SK-N-SH (cell line): ENCODE measurements at regions not wholly inside any gene's neighbourhood (a gene's known extent, or its start where the extent isn't known, plus 50 kb on each side); places are given as distances from the start of the nearest gene placed in this dataset.

Experiments
- CTCF ChIA-PET: fragments of 300-600, 350-600 bp; formaldehyde crosslinking; extraction: SDS; loops from one replicate; lab custom pipeline; 2021; lab: Yijun Ruan, JAX
- POLR2A ChIA-PET: fragments of 350-600 bp; sonication (Branson Sonifier 250); formaldehyde crosslinking; extraction: SDS; loops from one replicate; lab custom pipeline; 2020; ENCODE audit warnings: antibody characterized with exemption, inconsistent platforms; lab: Yijun Ruan, JAX
- DNase-seq: peaks from one replicate; pipeline ENCODE4 v3.0.0; 2012
- H2AFZ ChIP-seq: fragments of 200-600 bp; sonication (generic); 2 replicates; pipeline ENCODE4 v1.8.1; 2016; ENCODE audit warnings: antibody characterized with exemption, mild to moderate bottlenecking, low read depth
- H3F3A ChIP-seq: fragments of 200-600 bp; sonication (generic); replicated peaks from 2 replicates; pipeline ENCODE3; 2016; ENCODE audit warnings: antibody characterized with exemption, mild to moderate bottlenecking; ENCODE audit not compliant: insufficient read depth
- H3K27ac ChIP-seq, 2 experiments: fragments of 200-500 bp in 1 of 2; fragments of 200-600 bp in 1 of 2; sonication (Bioruptor generic) in 1 of 2; sonication (generic), shearing (Covaris generic) in 1 of 2; 2 replicates each; pipeline versions ENCODE4 v1.5.1 to v1.6.1; 2014 to 2016; ENCODE audit warnings: low read depth in 2 of 2, inconsistent platforms in 1 of 2, low read length in 1 of 2, mild to moderate bottlenecking in 1 of 2, mixed read lengths in 1 of 2
- H3K27me3 ChIP-seq: fragments of 200-600 bp; sonication (generic), shearing (Covaris generic); 2 replicates; pipeline ENCODE4 v1.6.1; 2016; ENCODE audit warnings: mixed run types; ENCODE audit not compliant: insufficient read depth
- H3K36me3 ChIP-seq, 2 experiments: fragments of 200-500 bp in 1 of 2; fragments of 200-600 bp in 1 of 2; sonication (Bioruptor generic) in 1 of 2; sonication (generic) in 1 of 2; replicated peaks in 1 of 2; 2 replicates each; pipeline versions ENCODE3 to v1.5.1; 2014 to 2016; ENCODE audit warnings: low read length in 1 of 2, mild to moderate bottlenecking in 1 of 2; ENCODE audit not compliant: insufficient read depth in 2 of 2, control insufficient read depth in 1 of 2
- H3K4me1 ChIP-seq, 2 experiments: fragments of 200-500 bp in 1 of 2; fragments of 200-600 bp in 1 of 2; sonication (Bioruptor generic) in 1 of 2; sonication (generic), shearing (Covaris generic) in 1 of 2; 2 replicates each; pipeline versions ENCODE4 v1.5.1 to v1.6.1; 2014 to 2016; ENCODE audit warnings: low read depth in 1 of 2, low read length in 1 of 2, mixed run types in 1 of 2; ENCODE audit not compliant: insufficient read depth in 2 of 2, control insufficient read depth in 1 of 2
- H3K4me2 ChIP-seq: fragments of 200-600 bp; sonication (generic), shearing (Covaris generic); 2 replicates; pipeline ENCODE4 v1.6.1; 2017; ENCODE audit warnings: mixed run types
- H3K4me3 ChIP-seq, 2 experiments: fragments of 200-500 bp in 1 of 2; fragments of 200-600 bp in 1 of 2; sonication (Bioruptor generic) in 1 of 2; sonication (generic), shearing (Covaris generic) in 1 of 2; 2 replicates each; pipeline versions ENCODE4 v1.5.1 to v1.8.1; 2014 to 2016; ENCODE audit warnings: low read depth in 2 of 2, inconsistent platforms in 1 of 2, low read length in 1 of 2, mild to moderate bottlenecking in 1 of 2, mixed read lengths in 1 of 2, moderate library complexity in 1 of 2
- H3K79me2 ChIP-seq: fragments of 200-600 bp; sonication (generic); 2 replicates; pipeline ENCODE4 v1.8.1; 2017; ENCODE audit warnings: mild to moderate bottlenecking; ENCODE audit not compliant: insufficient read depth
- H3K9ac ChIP-seq: fragments of 200-600 bp; sonication (generic); 2 replicates; pipeline ENCODE4 v1.6.1; 2017; ENCODE audit warnings: mixed run types
- H3K9me2 ChIP-seq: fragments of 200-600 bp; sonication (generic); 2 replicates; pipeline ENCODE4 v1.6.1; 2017; ENCODE audit warnings: mixed run types
- H3K9me3 ChIP-seq: fragments of 200-600 bp; sonication (generic); 2 replicates; pipeline ENCODE4 v1.6.1; 2017; ENCODE audit warnings: mixed run types, mild to moderate bottlenecking, moderate library complexity
- H4K20me1 ChIP-seq: fragments of 200-600 bp; sonication (generic); 2 replicates; pipeline ENCODE4 v1.6.1; 2017; ENCODE audit warnings: mild to moderate bottlenecking, mixed run types; ENCODE audit not compliant: insufficient read depth
- CHD2 ChIP-seq: fragments of 150-350 bp; IDR thresholded peaks from 2 replicates; pipeline ENCODE4 v1.6.1; 2018; ENCODE audit warnings: low read length; ENCODE audit not compliant: partially characterized antibody
- EP300 ChIP-seq, 2 experiments: IDR thresholded peaks; 2 replicates each; pipeline versions ENCODE4 v1.4.0 to v1.6.1; 2012; ENCODE audit warnings: borderline replicate concordance in 1 of 2, low read depth in 1 of 2, low read length in 1 of 2
- FOSL2 ChIP-seq: IDR thresholded peaks from 2 replicates; pipeline ENCODE4 v1.4.0; 2012; ENCODE audit warnings: low read depth, mild to moderate bottlenecking, moderate library complexity, borderline replicate concordance
- FOXM1 ChIP-seq: IDR thresholded peaks from 2 replicates; pipeline ENCODE4 v1.4.0; 2012; ENCODE audit warnings: low read depth, mild to moderate bottlenecking
- GABPA ChIP-seq: IDR thresholded peaks from 2 replicates; pipeline ENCODE4 v1.4.0; 2012; ENCODE audit warnings: low read depth, mild to moderate bottlenecking
- GATA2 ChIP-seq: sonication (generic); formaldehyde crosslinking; IDR thresholded peaks from 2 replicates; pipeline ENCODE4 v1.5.0; 2020; ENCODE audit warnings: mild to moderate bottlenecking, missing genetic modification reagents
- MEF2A ChIP-seq: IDR thresholded peaks from 2 replicates; pipeline ENCODE4 v1.4.0; 2012; ENCODE audit warnings: low read depth, borderline replicate concordance
- MXI1 ChIP-seq: IDR thresholded peaks from 2 replicates; pipeline ENCODE4 v1.6.1; 2012; ENCODE audit warnings: mild to moderate bottlenecking, low read depth, low read length, improper control_type of control experiment
- RAD21 ChIP-seq: IDR thresholded peaks from 2 replicates; pipeline ENCODE4 v1.6.1; 2012; ENCODE audit warnings: mild to moderate bottlenecking, low read length
- RXRA ChIP-seq: IDR thresholded peaks from 2 replicates; pipeline ENCODE4 v1.4.0; 2012; ENCODE audit warnings: low read depth, mild to moderate bottlenecking, borderline replicate concordance
- SIN3A ChIP-seq: IDR thresholded peaks from 2 replicates; pipeline ENCODE4 v1.6.1; 2012; ENCODE audit warnings: low read depth, mild to moderate bottlenecking, low read length, moderate library complexity, borderline replicate concordance
- SMC3 ChIP-seq: IDR thresholded peaks from 2 replicates; pipeline ENCODE4 v1.6.1; 2012; ENCODE audit warnings: low read depth, low read length, improper control_type of control experiment
- TEAD4 ChIP-seq: IDR thresholded peaks from 2 replicates; pipeline ENCODE4 v1.4.0; 2012; ENCODE audit warnings: mild to moderate bottlenecking, borderline replicate concordance; ENCODE audit not compliant: insufficient read depth
- WGBS: methylation state at CpG from one replicate; pipeline ENCODE4 v1.1.6; 2017; ENCODE audit warnings: low lambda C conversion rate; 5-methylcytosine and 5-hydroxymethylcytosine counted together
- TF ChIP-seq, protein P1 (sequence below): IDR thresholded peaks from 2 replicates; pipeline ENCODE4 v1.4.0; 2012; ENCODE audit warnings: low read depth, borderline replicate concordance
- TF ChIP-seq, protein P2 (sequence below): IDR thresholded peaks from 2 replicates; pipeline ENCODE4; 2012
- TF ChIP-seq, protein P3 (sequence below): fragments of 200-600 bp; sonication (generic); IDR thresholded peaks from 2 replicates; pipeline ENCODE4 v1.6.1; 2017; ENCODE audit warnings: antibody characterized with exemption, mild to moderate bottlenecking, moderate library complexity
- TF ChIP-seq, protein P4 (sequence below): IDR thresholded peaks from 2 replicates; pipeline ENCODE4 v1.6.1; 2012; ENCODE audit warnings: mild to moderate bottlenecking, low read depth, low read length, moderate library complexity
- TF ChIP-seq, protein P5 (sequence below): IDR thresholded peaks from 2 replicates; pipeline ENCODE4 v1.4.0; 2012; ENCODE audit warnings: low read depth

DNA sequence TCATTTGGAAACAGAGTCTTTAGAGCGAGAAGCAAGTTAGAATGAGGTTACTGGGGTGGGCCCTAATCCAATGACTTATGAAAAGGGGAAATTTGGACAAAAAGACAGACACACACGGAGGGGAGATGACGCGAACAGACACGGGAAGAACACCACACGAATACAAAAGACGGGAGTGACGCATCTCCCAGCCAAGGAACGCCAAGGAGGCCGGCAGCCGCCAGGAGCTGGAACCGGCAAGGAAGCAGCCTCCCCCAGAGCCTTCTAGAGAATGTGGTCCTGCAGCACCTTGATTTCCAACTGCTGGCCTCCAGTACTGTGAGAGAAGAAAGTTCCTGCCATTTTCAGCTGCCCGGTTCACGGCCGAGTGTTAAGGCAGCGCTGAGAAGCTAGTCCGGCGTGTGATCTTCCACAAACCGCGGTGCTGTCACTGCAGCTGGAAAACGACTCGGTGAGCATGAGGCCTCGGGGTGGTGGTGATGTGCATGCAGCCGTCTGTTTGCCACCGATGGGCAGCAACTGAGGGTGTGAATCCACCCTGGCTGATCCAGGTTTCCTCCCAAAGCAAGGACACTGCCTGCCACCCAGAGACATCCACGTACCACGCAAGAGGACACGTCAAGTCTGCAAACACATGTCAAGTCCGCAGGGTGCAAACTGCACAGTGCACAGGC lies 124.5 kb downstream of the NCOR2 start:
- Histone ChIP-seq H2AFZ (no peak overlapping the region), H4K20me1 (0 out of 2 replicates have a peak, but pooled peaks cover 3% of the 10 kb centered on the region), H3K4me2 (no peak overlapping the region), H3K27me3 (no peaks in the 10 kb centered on the region), H3F3A (peaks cover 38% of the 10 kb centered on the region), H3K9me2 (no peaks in the 10 kb centered on the region), H3K79me2 (peaks cover 46% of the 10 kb centered on the region), H3K36me3 (peaks cover 16 to 22% of the 10 kb centered on the region in 2 experiments)
- CTCF ChIA-PET: interaction anchor here (0.8 kb wide), 1 partner anchor 73 kb away, joined by 3 read pairs; no protein-coding TSS in a partner anchor
- no peak for TF ChIP-seq GABPA
- no peak for TF ChIP-seq SMC3
- TF ChIP-seq, protein P1, sequence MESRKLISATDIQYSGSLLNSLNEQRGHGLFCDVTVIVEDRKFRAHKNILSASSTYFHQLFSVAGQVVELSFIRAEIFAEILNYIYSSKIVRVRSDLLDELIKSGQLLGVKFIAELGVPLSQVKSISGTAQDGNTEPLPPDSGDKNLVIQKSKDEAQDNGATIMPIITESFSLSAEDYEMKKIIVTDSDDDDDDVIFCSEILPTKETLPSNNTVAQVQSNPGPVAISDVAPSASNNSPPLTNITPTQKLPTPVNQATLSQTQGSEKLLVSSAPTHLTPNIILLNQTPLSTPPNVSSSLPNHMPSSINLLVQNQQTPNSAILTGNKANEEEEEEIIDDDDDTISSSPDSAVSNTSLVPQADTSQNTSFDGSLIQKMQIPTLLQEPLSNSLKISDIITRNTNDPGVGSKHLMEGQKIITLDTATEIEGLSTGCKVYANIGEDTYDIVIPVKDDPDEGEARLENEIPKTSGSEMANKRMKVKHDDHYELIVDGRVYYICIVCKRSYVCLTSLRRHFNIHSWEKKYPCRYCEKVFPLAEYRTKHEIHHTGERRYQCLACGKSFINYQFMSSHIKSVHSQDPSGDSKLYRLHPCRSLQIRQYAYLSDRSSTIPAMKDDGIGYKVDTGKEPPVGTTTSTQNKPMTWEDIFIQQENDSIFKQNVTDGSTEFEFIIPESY: no peak
- no peak for TF ChIP-seq TEAD4
- TF ChIP-seq, protein P2, sequence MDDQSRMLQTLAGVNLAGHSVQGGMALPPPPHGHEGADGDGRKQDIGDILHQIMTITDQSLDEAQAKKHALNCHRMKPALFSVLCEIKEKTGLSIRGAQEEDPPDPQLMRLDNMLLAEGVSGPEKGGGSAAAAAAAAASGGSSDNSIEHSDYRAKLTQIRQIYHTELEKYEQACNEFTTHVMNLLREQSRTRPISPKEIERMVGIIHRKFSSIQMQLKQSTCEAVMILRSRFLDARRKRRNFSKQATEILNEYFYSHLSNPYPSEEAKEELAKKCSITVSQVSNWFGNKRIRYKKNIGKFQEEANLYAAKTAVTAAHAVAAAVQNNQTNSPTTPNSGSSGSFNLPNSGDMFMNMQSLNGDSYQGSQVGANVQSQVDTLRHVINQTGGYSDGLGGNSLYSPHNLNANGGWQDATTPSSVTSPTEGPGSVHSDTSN: no peak
- TF ChIP-seq SIN3A: no peak
- TF ChIP-seq FOXM1: no peak
- TF ChIP-seq EP300 (IDR thresholded peaks at IDR 0.05; ENCODE audit: borderline replicate concordance in 1 of 2, low read depth in 1 of 2, low read length in 1 of 2): no peak
- TF ChIP-seq GATA2 (CRISPR knock-in tag): no peak
- no peak for TF ChIP-seq MXI1
- TF ChIP-seq, protein P3, sequence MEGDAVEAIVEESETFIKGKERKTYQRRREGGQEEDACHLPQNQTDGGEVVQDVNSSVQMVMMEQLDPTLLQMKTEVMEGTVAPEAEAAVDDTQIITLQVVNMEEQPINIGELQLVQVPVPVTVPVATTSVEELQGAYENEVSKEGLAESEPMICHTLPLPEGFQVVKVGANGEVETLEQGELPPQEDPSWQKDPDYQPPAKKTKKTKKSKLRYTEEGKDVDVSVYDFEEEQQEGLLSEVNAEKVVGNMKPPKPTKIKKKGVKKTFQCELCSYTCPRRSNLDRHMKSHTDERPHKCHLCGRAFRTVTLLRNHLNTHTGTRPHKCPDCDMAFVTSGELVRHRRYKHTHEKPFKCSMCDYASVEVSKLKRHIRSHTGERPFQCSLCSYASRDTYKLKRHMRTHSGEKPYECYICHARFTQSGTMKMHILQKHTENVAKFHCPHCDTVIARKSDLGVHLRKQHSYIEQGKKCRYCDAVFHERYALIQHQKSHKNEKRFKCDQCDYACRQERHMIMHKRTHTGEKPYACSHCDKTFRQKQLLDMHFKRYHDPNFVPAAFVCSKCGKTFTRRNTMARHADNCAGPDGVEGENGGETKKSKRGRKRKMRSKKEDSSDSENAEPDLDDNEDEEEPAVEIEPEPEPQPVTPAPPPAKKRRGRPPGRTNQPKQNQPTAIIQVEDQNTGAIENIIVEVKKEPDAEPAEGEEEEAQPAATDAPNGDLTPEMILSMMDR: no peak
- no peak for TF ChIP-seq RXRA
- TF ChIP-seq MEF2A: no peak
- TF ChIP-seq, protein P4, sequence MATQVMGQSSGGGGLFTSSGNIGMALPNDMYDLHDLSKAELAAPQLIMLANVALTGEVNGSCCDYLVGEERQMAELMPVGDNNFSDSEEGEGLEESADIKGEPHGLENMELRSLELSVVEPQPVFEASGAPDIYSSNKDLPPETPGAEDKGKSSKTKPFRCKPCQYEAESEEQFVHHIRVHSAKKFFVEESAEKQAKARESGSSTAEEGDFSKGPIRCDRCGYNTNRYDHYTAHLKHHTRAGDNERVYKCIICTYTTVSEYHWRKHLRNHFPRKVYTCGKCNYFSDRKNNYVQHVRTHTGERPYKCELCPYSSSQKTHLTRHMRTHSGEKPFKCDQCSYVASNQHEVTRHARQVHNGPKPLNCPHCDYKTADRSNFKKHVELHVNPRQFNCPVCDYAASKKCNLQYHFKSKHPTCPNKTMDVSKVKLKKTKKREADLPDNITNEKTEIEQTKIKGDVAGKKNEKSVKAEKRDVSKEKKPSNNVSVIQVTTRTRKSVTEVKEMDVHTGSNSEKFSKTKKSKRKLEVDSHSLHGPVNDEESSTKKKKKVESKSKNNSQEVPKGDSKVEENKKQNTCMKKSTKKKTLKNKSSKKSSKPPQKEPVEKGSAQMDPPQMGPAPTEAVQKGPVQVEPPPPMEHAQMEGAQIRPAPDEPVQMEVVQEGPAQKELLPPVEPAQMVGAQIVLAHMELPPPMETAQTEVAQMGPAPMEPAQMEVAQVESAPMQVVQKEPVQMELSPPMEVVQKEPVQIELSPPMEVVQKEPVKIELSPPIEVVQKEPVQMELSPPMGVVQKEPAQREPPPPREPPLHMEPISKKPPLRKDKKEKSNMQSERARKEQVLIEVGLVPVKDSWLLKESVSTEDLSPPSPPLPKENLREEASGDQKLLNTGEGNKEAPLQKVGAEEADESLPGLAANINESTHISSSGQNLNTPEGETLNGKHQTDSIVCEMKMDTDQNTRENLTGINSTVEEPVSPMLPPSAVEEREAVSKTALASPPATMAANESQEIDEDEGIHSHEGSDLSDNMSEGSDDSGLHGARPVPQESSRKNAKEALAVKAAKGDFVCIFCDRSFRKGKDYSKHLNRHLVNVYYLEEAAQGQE: no peak
- no peak for TF ChIP-seq CHD2
- TF ChIP-seq, protein P5, sequence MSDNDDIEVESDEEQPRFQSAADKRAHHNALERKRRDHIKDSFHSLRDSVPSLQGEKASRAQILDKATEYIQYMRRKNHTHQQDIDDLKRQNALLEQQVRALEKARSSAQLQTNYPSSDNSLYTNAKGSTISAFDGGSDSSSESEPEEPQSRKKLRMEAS: no peak
- TF ChIP-seq FOSL2: no peak
- no peak for TF ChIP-seq RAD21
- TF ChIP-seq, all 33 proteins: peak for 0
- WGBS: 98% methylated on average over 23 of the region's 29 CpGs
- H3K4me1 ChIP-seq: peaks cover 0 to 22% of the 10 kb centered on the region in 2 experiments; a peak in 3 of 4 replicates
- H3K4me3 ChIP-seq: no peak overlapping the region
- H3K9ac ChIP-seq: no peak overlapping the region
- H3K9me3 ChIP-seq: no peaks in the 10 kb centered on the region
- POLR2A ChIA-PET: no interaction called here
- H3K27ac ChIP-seq: peak overlapping the region in 1 of 2 experiments; percentile 98; a peak in 2 of 4 replicates
- DNase-seq: no peak
